IPS-NIHi7 (cell line): ENCODE measurements at regions not wholly inside any gene's neighbourhood (a gene's known extent, or its start where the extent isn't known, plus 50 kb on each side); places are given as distances from the start of the nearest gene placed in this dataset.
"Not testable (repeated sequence)": the region's sequence is repeated elsewhere in the genome, so short reads cannot be mapped to it uniquely, and the experiment has no call there.

ENCODE experiments used
- DNase-seq: peaks from one replicate; pipeline ENCODE4 v3.0.0; 2012; ENCODE audit warnings: mixed read lengths; ENCODE audit errors: extremely low spot score

GRCh38 chr10:64113792-64114191 lies 592.6 kb downstream of the REEP3 start:
- DNase-seq = peak; percentile 38

GRCh38 chr10:64115471-64115870 lies 594.3 kb downstream of the REEP3 start:
- DNase-seq = no peak

- peak; percentile 69 for DNase-seq
Measured at GRCh38 chr10:64115908-64116643, 594.9 kb downstream of the REEP3 start.

GRCh38 chr10:64116707-64117106 lies 595.5 kb downstream of the REEP3 start:
- DNase-seq = no peak

- DNase-seq = no peak
Measured at GRCh38 chr10:64118736-64119135, 597.5 kb downstream of the REEP3 start.

GRCh38 chr10:64120301-64120980 lies 599.2 kb downstream of the REEP3 start:
- not testable (repeated sequence) for DNase-seq

GRCh38 chr10:64130152-64130551 lies 609.0 kb downstream of the REEP3 start:
- no peak for DNase-seq

- no peak for DNase-seq
Measured at GRCh38 chr10:64134676-64135075, 613.5 kb downstream of the REEP3 start.

GRCh38 chr10:64142395-64142794 lies 621.2 kb downstream of the REEP3 start:
- DNase-seq = no peak

- DNase-seq = no peak
Measured at GRCh38 chr10:64148607-64149006, 627.4 kb downstream of the REEP3 start.

- no peak for DNase-seq
Measured at GRCh38 chr10:64156166-64156565, 635.0 kb downstream of the REEP3 start.

- no peak for DNase-seq
Measured at GRCh38 chr10:64158551-64158950, 637.4 kb downstream of the REEP3 start.

- no peak for DNase-seq
Measured at GRCh38 chr10:64159910-64160872, 639.0 kb downstream of the REEP3 start.

- no peak for DNase-seq
Measured at GRCh38 chr10:64170791-64171190, 649.6 kb downstream of the REEP3 start.

GRCh38 chr10:64173826-64174225 lies 652.6 kb downstream of the REEP3 start:
- no peak for DNase-seq

GRCh38 chr10:64174666-64175255 lies 653.6 kb downstream of the REEP3 start:
- DNase-seq = no peak

GRCh38 chr10:64175271-64175962 lies 654.2 kb downstream of the REEP3 start:
- no peak for DNase-seq

GRCh38 chr10:64182671-64183070 lies 661.5 kb downstream of the REEP3 start:
- no peak for DNase-seq

GRCh38 chr10:64191286-64191685 lies 670.1 kb downstream of the REEP3 start:
- no peak for DNase-seq

GRCh38 chr10:64196638-64197315 lies 675.6 kb downstream of the REEP3 start:
- no peak for DNase-seq

- no peak for DNase-seq
Measured at GRCh38 chr10:64201936-64202335, 680.7 kb downstream of the REEP3 start.
